AG04450 (cell line): ENCODE measurements at regions not wholly inside any gene's neighbourhood (a gene's known extent, or its start where the extent isn't known, plus 50 kb on each side); places are given as distances from the start of the nearest gene placed in this dataset.

Experiments
- CTCF ChIA-PET: fragments of 300-600, 350-600 bp; formaldehyde crosslinking; extraction: SDS; loops from one replicate; lab custom pipeline; 2022; ENCODE audit warnings: antibody characterized with exemption, inconsistent platforms; lab: Charles Lee
- POLR2A ChIA-PET: fragments of 350-600 bp; formaldehyde crosslinking; extraction: SDS; loops from one replicate; lab custom pipeline; 2021; ENCODE audit warnings: antibody characterized with exemption, inconsistent platforms; lab: Yijun Ruan, JAX
- DNase-seq: peaks from one replicate; pipeline ENCODE4 v3.0.0-alpha.2; 2011; ENCODE audit warnings: low read depth, low spot score
- H3K27ac ChIP-seq: one replicate; pipeline ENCODE4 v1.5.1; 2012; ENCODE audit warnings: low read depth, low read length, control low read depth
- H3K27me3 ChIP-seq: one replicate; pipeline ENCODE4 v1.6.0; 2012; ENCODE audit warnings: low read length; ENCODE audit not compliant: control insufficient read depth, insufficient read depth
- H3K4me3 ChIP-seq: 2 replicates; pipeline ENCODE4 v1.5.1; 2011; ENCODE audit warnings: mild to moderate bottlenecking, low read depth, low read length, control low read depth
- H3K9me3 ChIP-seq: 2 replicates; pipeline ENCODE4 v1.5.1; 2012; ENCODE audit warnings: low read length; ENCODE audit not compliant: control insufficient read depth, insufficient read depth
- CTCF ChIP-seq: IDR thresholded peaks from 2 replicates; pipeline ENCODE4 v1.5.1; 2011; ENCODE audit warnings: low read depth, low read length, control low read depth, inconsistent platforms

DNA sequence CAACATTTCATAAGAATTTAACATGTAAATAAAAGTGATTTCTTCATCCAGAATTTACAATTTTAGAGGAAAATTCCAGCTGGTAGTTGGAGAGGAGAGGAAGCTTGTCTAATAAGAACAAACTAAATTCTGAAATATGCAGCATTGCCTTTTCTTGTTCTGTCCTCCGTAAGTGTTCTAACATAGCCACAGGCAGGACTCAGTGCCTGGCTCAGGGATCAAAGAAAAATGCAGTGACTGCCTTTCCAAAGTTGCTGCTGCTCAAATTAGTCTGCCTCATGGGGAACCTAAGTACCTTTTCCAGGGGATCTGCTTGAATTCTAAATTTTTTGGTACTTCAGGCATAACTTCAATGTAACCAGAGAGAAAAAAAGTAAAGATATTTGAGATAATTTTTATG, 713.0 kb upstream of the CADM2 start:
- DNase-seq, result no peak
- Histone ChIP-seq H3K4me3 (no peak overlapping the region), H3K27ac (no peak overlapping the region), H3K9me3 (peaks cover 17% of the 10 kb centered on the region), H3K27me3 (no peaks in the 10 kb centered on the region)
- ChIA-PET CTCF (no interaction called here), POLR2A (no interaction called here)
- TF ChIP-seq CTCF, result no peak

DNA sequence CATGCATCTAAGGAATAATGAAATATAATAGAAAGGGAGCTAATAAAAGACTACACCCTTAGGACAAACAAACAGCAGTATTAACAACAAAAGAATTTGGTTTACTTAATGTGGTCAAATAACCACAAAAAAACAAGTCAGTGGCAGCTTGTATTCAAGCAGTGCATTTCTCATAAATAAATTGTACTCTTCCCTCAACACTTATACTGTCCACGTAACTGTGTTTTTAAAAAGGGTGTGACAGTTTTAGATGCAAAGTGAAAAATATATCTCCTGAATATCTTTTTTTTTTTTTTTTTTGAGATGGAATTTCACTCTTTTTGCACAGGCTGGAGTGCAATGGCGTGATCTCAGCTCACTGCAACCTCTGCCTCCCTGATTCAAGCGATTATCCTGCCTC, 698.2 kb upstream of the CADM2 start:
- CTCF ChIA-PET, result no interaction called here

DNA sequence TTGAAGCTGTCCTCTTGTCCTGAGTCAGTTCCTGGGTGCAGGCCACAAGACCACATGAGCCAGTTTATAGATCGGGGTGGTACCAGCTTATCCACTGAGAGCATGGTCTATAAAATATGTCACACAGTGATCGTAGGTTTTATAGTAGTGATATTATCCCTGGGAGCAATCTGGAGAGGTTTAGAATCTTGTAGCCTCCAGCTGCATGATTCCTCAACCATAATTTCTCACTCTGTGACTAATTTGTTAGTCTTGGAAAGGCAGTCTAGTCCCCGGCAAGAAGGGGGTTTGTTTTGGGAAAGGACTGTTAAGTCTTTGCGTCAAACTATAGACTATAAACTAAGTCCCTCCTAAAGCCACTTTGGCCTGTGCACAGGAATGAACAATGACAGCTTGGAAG, 693.0 kb upstream of the CADM2 start:
- Histone ChIP-seq H3K9me3 (no peaks in the 10 kb centered on the region), H3K27me3 (no peaks in the 10 kb centered on the region), H3K4me3 (no peak overlapping the region), H3K27ac (no peak overlapping the region)
- TF ChIP-seq CTCF, result no peak
- ChIA-PET CTCF (no interaction called here), POLR2A (no interaction called here)
- no peak for DNase-seq

More for the DNA sequence above, 698.2 kb upstream of the CADM2 start:
- POLR2A ChIA-PET, result no interaction called here
- Histone ChIP-seq H3K4me3 (no peak overlapping the region), H3K9me3 (no peaks in the 10 kb centered on the region), H3K27ac (no peak overlapping the region), H3K27me3 (no peaks in the 10 kb centered on the region)
- TF ChIP-seq CTCF, result no peak
- no peak for DNase-seq

DNA sequence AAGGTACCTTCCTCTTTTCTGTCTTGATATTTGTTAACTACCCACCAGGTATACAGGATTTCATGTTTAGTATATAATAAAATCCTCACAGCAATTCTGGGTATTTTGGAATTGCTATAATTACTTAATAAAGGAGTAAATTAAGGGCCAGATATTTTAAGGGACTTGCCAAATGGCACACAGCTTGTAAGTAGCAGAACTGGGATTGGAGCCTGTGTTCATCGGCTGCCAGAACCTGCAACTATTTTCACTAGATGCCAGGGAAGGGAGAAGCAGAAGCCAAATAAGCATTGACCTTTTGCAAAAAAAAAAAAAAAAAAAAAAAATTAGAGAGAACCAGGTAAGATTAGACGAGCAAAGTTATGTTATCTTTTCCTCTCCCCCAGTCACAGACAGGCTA, 683.3 kb upstream of the CADM2 start:
- TF ChIP-seq CTCF, result no peak
- CTCF ChIA-PET, result no interaction called here
- no peak overlapping the region for H3K4me3 ChIP-seq
- H3K9me3 ChIP-seq, result no peaks in the 10 kb centered on the region
- POLR2A ChIA-PET, result no interaction called here
- no peak for DNase-seq
- no peak overlapping the region for H3K27ac ChIP-seq
- H3K27me3 ChIP-seq, result no peaks in the 10 kb centered on the region

DNA sequence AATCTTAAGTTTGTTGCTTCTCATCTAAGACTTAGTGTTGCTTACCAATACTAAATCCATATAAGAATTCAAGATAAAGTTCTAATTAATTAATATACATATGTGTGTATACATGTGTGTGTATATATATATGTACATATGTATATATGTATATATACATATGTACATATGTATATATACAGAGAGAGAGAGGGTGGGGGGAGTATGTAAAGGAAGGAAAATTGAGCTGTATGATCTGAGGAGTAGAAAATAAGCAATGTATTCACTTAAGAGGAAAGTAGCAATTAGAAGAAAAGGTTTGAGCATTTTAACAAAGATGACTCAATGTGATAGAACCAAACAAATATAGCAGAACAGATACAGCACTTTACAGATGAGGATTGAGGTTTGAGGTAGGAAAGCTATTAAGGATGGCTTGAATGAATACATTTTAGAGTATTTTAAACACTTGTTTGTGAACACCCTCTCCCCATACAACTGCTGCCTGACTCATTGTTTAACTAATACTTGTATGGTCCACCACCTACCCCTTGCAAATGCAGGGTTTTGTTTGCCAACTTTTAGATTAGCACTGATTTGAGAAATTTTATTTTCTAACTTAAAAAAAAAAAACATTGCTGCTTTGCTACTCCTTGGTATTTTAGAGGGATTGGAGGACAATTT, 681.1 kb upstream of the CADM2 start:
- Histone ChIP-seq H3K27ac (no peak overlapping the region), H3K9me3 (peaks cover 3% of the 10 kb centered on the region; the same call in 1 of the 2 replicates), H3K27me3 (no peaks in the 10 kb centered on the region), H3K4me3 (no peak overlapping the region)
- CTCF ChIA-PET, result no interaction called here
- DNase-seq, result no peak
- TF ChIP-seq CTCF, result no peak
- POLR2A ChIA-PET, result no interaction called here
